GM23338 (cell line): ENCODE measurements at regions not wholly inside any gene's neighbourhood (a gene's known extent, or its start where the extent isn't known, plus 50 kb on each side); places are given as distances from the start of the nearest gene placed in this dataset.

ENCODE experiments used
- ATAC-seq: fragments of 200-7000 bp; cut with Tn5 transposase; 3 replicates; pipeline ENCODE4 v1.9.1; 2020
- DNase-seq: peaks from one replicate; pipeline ENCODE4 v3.0.0-alpha.2; 2015; ENCODE audit warnings: low spot score
- H2AFZ ChIP-seq: fragments of 200-600 bp; sonication (generic); 2 replicates; pipeline ENCODE4 v1.8.0; 2016; ENCODE audit warnings: antibody characterized with exemption, mild to moderate bottlenecking, moderate library complexity
- H3F3A ChIP-seq: fragments of 200-600 bp; sonication (generic); replicated peaks from 2 replicates; pipeline ENCODE4 v1.8.0; 2017; ENCODE audit warnings: antibody characterized with exemption, mixed run types, low read depth
- H3K27ac ChIP-seq: fragments of 200-600 bp; sonication (generic); 2 replicates; pipeline ENCODE4 v1.6.1; 2016; ENCODE audit warnings: low read depth
- H3K27me3 ChIP-seq: fragments of 200-600 bp; sonication (generic); 2 replicates; pipeline ENCODE4 v1.8.0; 2016; ENCODE audit warnings: mild to moderate bottlenecking, mixed run types, moderate library complexity; ENCODE audit not compliant: insufficient read depth
- H3K36me3 ChIP-seq: fragments of 200-600 bp; sonication (generic); 2 replicates; pipeline ENCODE4 v1.8.0; 2016; ENCODE audit warnings: mild to moderate bottlenecking; ENCODE audit not compliant: insufficient read depth
- H3K4me1 ChIP-seq: fragments of 200-600 bp; sonication (generic); 2 replicates; pipeline ENCODE4 v1.8.0; 2016; ENCODE audit warnings: mild to moderate bottlenecking, moderate library complexity; ENCODE audit not compliant: insufficient read depth
- H3K4me2 ChIP-seq: fragments of 200-600 bp; sonication (generic); 2 replicates; pipeline ENCODE4 v1.7.1; 2017; ENCODE audit warnings: mixed run types
- H3K4me3 ChIP-seq: fragments of 200-600 bp; sonication (generic); 2 replicates; pipeline ENCODE4 v1.6.1; 2016; ENCODE audit warnings: mixed run types
- H3K79me2 ChIP-seq: fragments of 200-600 bp; sonication (generic); replicated peaks from 2 replicates; pipeline ENCODE4 v1.8.0; 2017; ENCODE audit warnings: mild to moderate bottlenecking; ENCODE audit not compliant: insufficient read depth
- H3K9me2 ChIP-seq: fragments of 200-600 bp; sonication (generic); 2 replicates; pipeline ENCODE4 v1.8.0; 2017; ENCODE audit not compliant: insufficient read depth
- H4K20me1 ChIP-seq: fragments of 200-600 bp; sonication (generic); replicated peaks from 2 replicates; pipeline ENCODE4 v1.8.0; 2017; ENCODE audit warnings: mild to moderate bottlenecking; ENCODE audit not compliant: insufficient read depth
- H3K27ac Mint-ChIP-seq: 2 replicates; pipeline ENCODE4 v1.8.0; 2020; ENCODE audit warnings: inconsistent platforms, mild to moderate bottlenecking, moderate library complexity, mixed read lengths
- H3K27me3 Mint-ChIP-seq: 3 replicates; pipeline ENCODE4 v1.8.0; 2022; ENCODE audit warnings: low read depth, mild to moderate bottlenecking, moderate library complexity, mixed read lengths, inconsistent platforms; ENCODE audit not compliant: insufficient read depth, poor library complexity
- H3K36me3 Mint-ChIP-seq: 3 replicates; pipeline ENCODE4 v1.8.0; 2021; ENCODE audit warnings: low read depth, mild to moderate bottlenecking, inconsistent platforms, moderate library complexity, mixed read lengths
- H3K4me1 Mint-ChIP-seq: 3 replicates; pipeline ENCODE4 v1.8.0; 2020; ENCODE audit warnings: mild to moderate bottlenecking, inconsistent platforms, mixed read lengths
- H3K4me3 Mint-ChIP-seq: 3 replicates; pipeline ENCODE4 v1.8.0; 2021; ENCODE audit warnings: moderate library complexity, mild to moderate bottlenecking, inconsistent platforms, mixed read lengths
- H3K9me3 Mint-ChIP-seq: 3 replicates; pipeline ENCODE4 v1.8.0; 2020; ENCODE audit warnings: moderate library complexity, mild to moderate bottlenecking, inconsistent platforms, mixed read lengths
- CREB1 ChIP-seq: fragments of 250-450 bp; sonication (Bioruptor Pico); IDR thresholded peaks from 2 replicates; pipeline ENCODE4 v1.5.0; 2020; ENCODE audit warnings: low read depth, mild to moderate bottlenecking, moderate library complexity
- CTCF ChIP-seq, 2 experiments: fragments of 200-600 bp in 1 of 2; sonication (generic) in 1 of 2; conservative IDR thresholded peaks; 2 replicates each; pipeline versions ENCODE4 v1.5.1 to v1.6.1; 2016 to 2017; ENCODE audit warnings: antibody characterized with exemption in 2 of 2, low read depth in 2 of 2, mild to moderate bottlenecking in 2 of 2, moderate library complexity in 1 of 2
- ETS1 ChIP-seq: IDR thresholded peaks from 2 replicates; pipeline ENCODE4 v1.6.1; 2016; ENCODE audit warnings: antibody characterized with exemption
- EZH2 ChIP-seq: fragments of 200-600 bp; sonication (generic); IDR thresholded peaks from one replicate; pipeline ENCODE4 v1.8.0; 2017; ENCODE audit warnings: antibody characterized with exemption, mild to moderate bottlenecking, low read depth; ENCODE audit not compliant: unreplicated experiment
- EZH2phosphoT487 ChIP-seq: fragments of 200-600 bp; sonication (generic); IDR thresholded peaks from one replicate; pipeline ENCODE4 v1.8.1; 2018; ENCODE audit warnings: antibody characterized with exemption; ENCODE audit not compliant: unreplicated experiment
- JUNB ChIP-seq: IDR thresholded peaks from one replicate; pipeline ENCODE4 v1.6.1; 2016; ENCODE audit warnings: antibody characterized with exemption; ENCODE audit not compliant: unreplicated experiment
- NANOG ChIP-seq: IDR thresholded peaks from 2 replicates; pipeline ENCODE4 v1.6.1; 2016; ENCODE audit warnings: antibody characterized with exemption, borderline replicate concordance
- POLR2AphosphoS5 ChIP-seq: IDR thresholded peaks from 2 replicates; pipeline ENCODE4 v1.6.1; 2016; ENCODE audit warnings: antibody characterized with exemption, low read depth
- REST ChIP-seq: IDR thresholded peaks from one replicate; pipeline ENCODE4 v1.6.1; 2018; ENCODE audit warnings: antibody characterized with exemption; ENCODE audit not compliant: unreplicated experiment
- STAT1 ChIP-seq: IDR thresholded peaks from one replicate; pipeline ENCODE4 v1.6.1; 2016; ENCODE audit warnings: antibody characterized with exemption; ENCODE audit not compliant: unreplicated experiment
- ZNF114 ChIP-seq: fragments of 250-450 bp; sonication (Bioruptor Pico); IDR thresholded peaks from 2 replicates; pipeline ENCODE4 v1.5.0; 2020; ENCODE audit warnings: mild to moderate bottlenecking, moderate library complexity
- ZNF331 ChIP-seq: fragments of 250-450 bp; sonication (Bioruptor Pico); IDR thresholded peaks from 2 replicates; pipeline ENCODE4 v1.5.0; 2020; ENCODE audit warnings: low read depth, mild to moderate bottlenecking, moderate library complexity

GRCh38 chr7:9023675-9024294 lies 590.4 kb downstream of the NXPH1 start:
- ATAC-seq (no peak), DNase-seq (no peak)
- no peaks in the 10 kb centered on the region for H3K79me2 ChIP-seq
- H3K36me3 ChIP-seq = no peaks in the 10 kb centered on the region
- H3K4me2 ChIP-seq = no peak overlapping the region
- H3K9me2 ChIP-seq = no peaks in the 10 kb centered on the region
- no peaks in the 10 kb centered on the region for H3F3A ChIP-seq
- Mint-ChIP-seq H3K4me3 (no peak overlapping the region), H3K9me3 (no peaks in the 10 kb centered on the region), H3K36me3 (no peaks in the 10 kb centered on the region; the same call in 2 of the 3 replicates), H3K27me3 (no peaks in the 10 kb centered on the region), H3K4me1 (peaks cover 11% of the 10 kb centered on the region; the same call in 2 of the 3 replicates), H3K27ac (no peak overlapping the region)
- no peaks in the 10 kb centered on the region for H3K27me3 ChIP-seq
- no peak overlapping the region for H3K27ac ChIP-seq
- H3K4me1 ChIP-seq = peaks cover 5% of the 10 kb centered on the region
- no peak overlapping the region for H2AFZ ChIP-seq
- H3K4me3 ChIP-seq = no peak overlapping the region
- TF ChIP-seq NANOG = no peak
- TF ChIP-seq JUNB = no peak
- no peak for TF ChIP-seq REST
- no peak for TF ChIP-seq ZNF331
- no peak for TF ChIP-seq STAT1
- H4K20me1 ChIP-seq = no peaks in the 10 kb centered on the region

GRCh38 chr7:9026121-9026520 lies 592.7 kb downstream of the NXPH1 start:
- H3K27ac Mint-ChIP-seq = no peak overlapping the region
- H3K4me3 Mint-ChIP-seq = no peak overlapping the region
- DNase-seq (no peak), ATAC-seq (no peak)
- no peaks in the 10 kb centered on the region for H4K20me1 ChIP-seq
- no peak overlapping the region for H3K4me3 ChIP-seq
- no peaks in the 10 kb centered on the region for H3K79me2 ChIP-seq
- H3K4me2 ChIP-seq = no peak overlapping the region
- H3K4me1 ChIP-seq = peaks cover 5% of the 10 kb centered on the region
- H3K36me3 ChIP-seq = no peaks in the 10 kb centered on the region
- no peaks in the 10 kb centered on the region for H3K27me3 Mint-ChIP-seq
- peaks cover 11% of the 10 kb centered on the region; the same call in 2 of the 3 replicates for H3K4me1 Mint-ChIP-seq
- H3K9me3 Mint-ChIP-seq = no peaks in the 10 kb centered on the region
- no peaks in the 10 kb centered on the region for H3K36me3 Mint-ChIP-seq
- no peaks in the 10 kb centered on the region for H3F3A ChIP-seq
- no peaks in the 10 kb centered on the region for H3K9me2 ChIP-seq
- no peak overlapping the region for H2AFZ ChIP-seq
- no peak overlapping the region for H3K27ac ChIP-seq
- H3K27me3 ChIP-seq = no peaks in the 10 kb centered on the region
- no peak for TF ChIP-seq NANOG
- no peak for TF ChIP-seq ZNF114
- TF ChIP-seq JUNB = no peak
- TF ChIP-seq EZH2 = no peak
- TF ChIP-seq CTCF (conservative IDR thresholded peaks at IDR 0.05; ENCODE audit: low read depth in 2 of 2) = no peak
- TF ChIP-seq REST = no peak
- TF ChIP-seq POLR2AphosphoS5 = no peak
- no peak for TF ChIP-seq EZH2phosphoT487
- TF ChIP-seq CREB1 = no peak
- TF ChIP-seq ETS1 = no peak
- TF ChIP-seq STAT1 = no peak
- no peak for TF ChIP-seq ZNF331
